Hepatocyte (in vitro differentiated cells): ENCODE measurements at regions not wholly inside any gene's neighbourhood (a gene's known extent, or its start where the extent isn't known, plus 50 kb on each side); places are given as distances from the start of the nearest gene placed in this dataset.

Experiments
- CTCF ChIP-seq: fragments of 200-600 bp; sonication (generic); IDR thresholded peaks from 2 replicates; pipeline ENCODE4 v1.5.1; 2016; ENCODE audit warnings: antibody characterized with exemption, mild to moderate bottlenecking; ENCODE audit not compliant: poor library complexity
- EZH2phosphoT487 ChIP-seq: fragments of 200-600 bp; sonication (generic); IDR thresholded peaks from one replicate; pipeline ENCODE4 v1.6.1; 2018; ENCODE audit warnings: antibody characterized with exemption, mild to moderate bottlenecking, low read depth, moderate library complexity; ENCODE audit not compliant: unreplicated experiment, severe bottlenecking

- no peak for TF ChIP-seq CTCF
- no peak for TF ChIP-seq EZH2phosphoT487
Measured at GRCh38 chr7:113998934-113999333, 80.1 kb upstream of the PPP1R3A start.
